Astrocyte of the cerebellum (primary cell): ENCODE measurements at regions not wholly inside any gene's neighbourhood (a gene's known extent, or its start where the extent isn't known, plus 50 kb on each side); places are given as distances from the start of the nearest gene placed in this dataset.

ENCODE experiments used
- DNase-seq: peaks from one replicate; pipeline ENCODE4 v3.0.0-alpha.2; 2011; ENCODE audit warnings: low read depth
- H3K4me3 ChIP-seq: 2 replicates; pipeline ENCODE4 v1.5.1; 2011; ENCODE audit warnings: mild to moderate bottlenecking, low read depth, low read length, moderate library complexity
- in situ Hi-C: cut with HindIII; loops from 2 replicates; pipeline ENCODE4 v1.10.0; 2017; ENCODE audit warnings: low sequenced_read_pairs
- TF ChIP-seq, protein P1 (sequence below): IDR thresholded peaks from 2 replicates; pipeline ENCODE4 v1.5.1; 2012; ENCODE audit warnings: low read length, low read depth, moderate library complexity, mild to moderate bottlenecking; ENCODE audit errors: missing control alignments

GRCh38 chr10:44675387-44675874, 235.7 kb upstream of the TMEM72 start:
- H3K4me3 ChIP-seq, result no peak overlapping the region
- TF ChIP-seq, protein P1, sequence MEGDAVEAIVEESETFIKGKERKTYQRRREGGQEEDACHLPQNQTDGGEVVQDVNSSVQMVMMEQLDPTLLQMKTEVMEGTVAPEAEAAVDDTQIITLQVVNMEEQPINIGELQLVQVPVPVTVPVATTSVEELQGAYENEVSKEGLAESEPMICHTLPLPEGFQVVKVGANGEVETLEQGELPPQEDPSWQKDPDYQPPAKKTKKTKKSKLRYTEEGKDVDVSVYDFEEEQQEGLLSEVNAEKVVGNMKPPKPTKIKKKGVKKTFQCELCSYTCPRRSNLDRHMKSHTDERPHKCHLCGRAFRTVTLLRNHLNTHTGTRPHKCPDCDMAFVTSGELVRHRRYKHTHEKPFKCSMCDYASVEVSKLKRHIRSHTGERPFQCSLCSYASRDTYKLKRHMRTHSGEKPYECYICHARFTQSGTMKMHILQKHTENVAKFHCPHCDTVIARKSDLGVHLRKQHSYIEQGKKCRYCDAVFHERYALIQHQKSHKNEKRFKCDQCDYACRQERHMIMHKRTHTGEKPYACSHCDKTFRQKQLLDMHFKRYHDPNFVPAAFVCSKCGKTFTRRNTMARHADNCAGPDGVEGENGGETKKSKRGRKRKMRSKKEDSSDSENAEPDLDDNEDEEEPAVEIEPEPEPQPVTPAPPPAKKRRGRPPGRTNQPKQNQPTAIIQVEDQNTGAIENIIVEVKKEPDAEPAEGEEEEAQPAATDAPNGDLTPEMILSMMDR, result no peak
- no peak for DNase-seq
- in situ Hi-C loops, result no loop called here

- TF ChIP-seq, protein P1, result no peak
- no peak overlapping the region for H3K4me3 ChIP-seq
- in situ Hi-C loops, result no loop called here
- DNase-seq, result no peak
Measured at GRCh38 chr10:44680764-44681163, 230.4 kb upstream of the TMEM72 start.

- H3K4me3 ChIP-seq, result no peak overlapping the region
Measured at GRCh38 chr10:44682507-44682906, 228.6 kb upstream of the TMEM72 start.

GRCh38 chr10:44684661-44685060, 226.5 kb upstream of the TMEM72 start:
- in situ Hi-C loops, result no loop called here
- TF ChIP-seq, protein P1, result no peak
- no peak overlapping the region for H3K4me3 ChIP-seq
- DNase-seq, result peak; percentile 4

More at GRCh38 chr10:44682507-44682906, 228.6 kb upstream of the TMEM72 start:
- in situ Hi-C loops, result no loop called here
- TF ChIP-seq, protein P1, result no peak
- DNase-seq, result no peak

DNA sequence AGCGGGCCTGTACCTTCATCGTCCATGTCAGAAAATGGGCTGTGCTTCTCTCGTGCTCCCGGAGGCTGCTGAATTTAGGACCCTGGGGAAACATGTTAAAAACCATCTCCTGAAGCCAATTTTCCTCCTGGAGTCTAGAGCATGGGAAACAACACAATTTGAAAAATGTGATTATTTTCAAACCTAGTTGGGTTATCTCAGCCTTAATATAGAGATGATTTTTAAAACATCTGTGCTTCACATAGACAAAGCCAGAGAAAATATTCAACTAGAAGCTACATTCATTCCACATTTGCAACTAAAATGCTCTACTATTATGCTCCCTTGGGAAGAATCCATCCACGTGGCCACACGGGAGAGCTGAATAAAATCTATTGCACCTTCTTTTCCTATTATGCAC, 225.9 kb upstream of the TMEM72 start:
- no peak for DNase-seq
- no peak overlapping the region for H3K4me3 ChIP-seq
- TF ChIP-seq, protein P1, result no peak
- in situ Hi-C loops, result no loop called here

DNA sequence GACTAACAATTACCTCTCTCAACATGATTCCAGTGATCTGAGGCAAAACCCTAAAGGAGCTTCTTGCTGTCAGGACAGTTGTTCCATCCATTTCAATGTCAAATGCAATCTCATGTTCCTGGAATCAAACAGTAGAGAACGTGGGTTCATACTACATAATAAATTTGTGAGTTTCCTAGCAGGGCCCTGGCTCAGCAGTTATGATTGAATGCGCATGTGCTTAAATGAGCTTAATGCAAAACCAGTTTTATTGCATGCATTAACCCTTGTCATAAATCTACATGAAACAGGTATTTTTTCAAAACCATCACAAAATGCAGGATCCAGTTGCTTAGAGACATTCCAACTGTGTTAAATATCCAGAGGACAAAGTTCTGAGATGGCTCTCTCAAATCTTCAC, 225.4 kb upstream of the TMEM72 start:
- TF ChIP-seq, protein P1, result no peak
- no peak overlapping the region for H3K4me3 ChIP-seq
- DNase-seq, result no peak
- in situ Hi-C loops, result no loop called here

DNA sequence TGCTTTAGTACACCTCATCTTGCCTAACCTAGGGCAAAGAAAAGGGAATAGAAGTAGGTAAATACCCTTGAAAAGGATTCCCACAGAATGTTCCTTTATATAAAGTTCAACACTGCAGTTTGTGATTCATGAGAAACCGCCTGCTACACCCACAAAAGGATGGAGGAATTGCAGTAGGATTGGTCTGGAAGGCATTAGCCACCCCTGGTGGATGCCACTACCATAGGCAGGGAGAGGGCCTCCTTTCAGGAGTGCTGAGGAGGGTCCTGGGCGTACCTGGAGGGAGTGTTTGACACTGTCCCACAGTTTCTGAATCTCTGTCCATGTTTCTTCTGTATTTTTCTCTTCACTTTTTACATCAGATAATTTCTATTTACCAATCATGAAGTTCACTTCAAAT, 221.8 kb upstream of the TMEM72 start:
- no peak for DNase-seq
- TF ChIP-seq, protein P1, result peak; percentile 32
- no peak overlapping the region for H3K4me3 ChIP-seq
- in situ Hi-C loops, result no loop called here
